ENCODE measurements at regions not wholly inside any gene's neighbourhood (a gene's known extent, or its start where the extent isn't known, plus 50 kb on each side); places are given as distances from the start of the nearest gene placed in this dataset.

DNA sequence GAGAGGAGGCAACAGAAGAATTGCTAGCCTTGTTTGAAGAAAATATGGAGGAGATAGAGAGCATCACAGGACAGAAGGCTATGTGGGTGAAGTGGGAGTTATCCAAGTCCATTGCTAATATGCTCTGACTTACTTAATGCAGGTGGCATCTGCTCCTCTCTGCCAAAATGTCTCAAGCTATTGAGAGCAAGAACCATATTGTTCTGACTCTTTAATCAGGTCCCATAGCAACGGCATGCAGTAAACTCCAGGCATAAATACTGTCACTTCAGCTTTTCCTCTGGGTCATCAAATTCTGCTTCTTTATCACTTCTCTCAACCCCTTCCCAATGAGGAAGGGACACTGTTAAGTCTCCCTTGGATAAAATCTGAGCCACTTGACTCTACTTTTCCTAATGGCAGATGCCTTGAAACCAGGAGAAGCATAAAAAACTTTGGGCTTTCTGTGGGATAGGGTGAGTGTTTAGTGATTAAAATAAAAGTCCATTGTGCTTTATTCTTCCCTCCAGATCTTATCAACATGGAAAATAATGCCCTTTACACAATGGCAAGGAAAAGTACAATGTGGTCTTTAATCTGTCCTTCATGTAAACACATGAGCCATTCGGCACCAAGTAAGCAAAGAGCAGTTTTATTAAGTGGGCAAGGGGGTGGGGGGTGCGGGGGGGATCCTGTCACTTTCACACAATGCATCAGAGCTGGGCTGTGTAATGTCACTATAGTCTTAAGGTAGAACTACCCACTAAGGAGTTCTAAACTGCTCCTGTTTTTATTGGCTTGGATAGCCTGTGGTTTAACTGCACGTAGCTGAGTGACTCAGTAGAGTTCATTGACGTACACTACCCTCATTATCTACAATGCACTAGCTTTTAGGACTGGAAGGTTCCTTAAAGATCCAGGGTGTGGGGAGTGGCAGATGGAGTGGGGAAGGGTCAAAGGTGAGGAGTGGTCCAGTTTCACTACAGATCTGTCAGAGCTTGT is 71.0 kb upstream of the TARS1 start:
- Histone ChIP-seq H3K4me3 (ENCODE audit: low read length in 2 of 2) (no peak overlapping the region), H3K27me3 (ENCODE audit: control insufficient read depth in 1 of 2, insufficient read depth in 2 of 2, low read length in 1 of 2) (no peaks in the 10 kb centered on the region), H3K4me1 (ENCODE audit: control insufficient read depth in 1 of 2, insufficient read depth in 2 of 2, low read length in 2 of 2) (no peaks in the 10 kb centered on the region), H3K36me3 (ENCODE audit: control insufficient read depth in 1 of 2, insufficient read depth in 2 of 2, low read length in 1 of 2) (no peaks in the 10 kb centered on the region), H3K27ac (ENCODE audit: low read depth in 1 of 2, low read length in 2 of 2) (no peak overlapping the region), H3K9me3 (ENCODE audit: control insufficient read depth, low read length) (no peaks in the 10 kb centered on the region)
- intact Hi-C loops (cut with DNase I), result loop anchor here in 1 of 2 donors (5.0 kb wide), 1 partner anchor 38 kb away; no protein-coding TSS in a partner anchor
- peak; percentile 83 for ATAC-seq (ENCODE audit: low FRiP score)
- DNase-seq, result no peak
- 19 to 25% methylated on average over 5 of the region's 5 CpGs for WGBS, 2 donors

GRCh38 chr5:33370466-33370859 is 70.3 kb upstream of the TARS1 start:
- Histone ChIP-seq H3K27me3 (ENCODE audit: control insufficient read depth in 1 of 2, insufficient read depth in 2 of 2, low read length in 1 of 2) (no peaks in the 10 kb centered on the region), H3K36me3 (ENCODE audit: control insufficient read depth in 1 of 2, insufficient read depth in 2 of 2, low read length in 1 of 2) (no peaks in the 10 kb centered on the region), H3K4me1 (ENCODE audit: control insufficient read depth in 1 of 2, insufficient read depth in 2 of 2, low read length in 2 of 2) (no peaks in the 10 kb centered on the region), H3K4me3 (ENCODE audit: low read length in 2 of 2) (no peak overlapping the region), H3K27ac (ENCODE audit: low read depth in 1 of 2, low read length in 2 of 2) (no peak overlapping the region), H3K9me3 (ENCODE audit: control insufficient read depth, low read length) (no peaks in the 10 kb centered on the region)
- ATAC-seq (ENCODE audit: low FRiP score), result no peak
- DNase-seq, result no peak
- WGBS, 2 donors, result 82 to 89% methylated on average over 2 of the region's 2 CpGs
- intact Hi-C loops (cut with DNase I), result loop anchor here in 1 of 2 donors (5.0 kb wide), 1 partner anchor 37 kb away; no protein-coding TSS in a partner anchor

DNA sequence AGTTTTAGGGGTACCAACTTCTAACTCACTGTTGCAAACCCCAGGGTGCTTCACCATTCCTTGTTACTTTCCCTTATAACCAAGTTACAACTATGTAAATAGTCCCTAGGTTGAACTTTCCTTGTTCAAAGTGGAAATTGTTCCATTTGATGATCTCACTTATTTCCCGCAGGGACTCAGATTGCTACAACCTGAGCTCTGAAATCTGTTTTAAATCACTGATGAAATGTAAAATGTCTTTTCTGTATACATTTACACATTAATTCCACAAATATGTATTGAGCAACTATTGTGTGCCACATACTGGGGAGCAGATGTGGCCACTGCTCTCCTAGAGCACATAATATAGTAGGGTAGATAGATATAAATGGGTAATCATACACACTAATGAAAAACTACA is 69.1 kb upstream of the TARS1 start:
- Histone ChIP-seq H3K27me3 (ENCODE audit: control insufficient read depth in 1 of 2, insufficient read depth in 2 of 2, low read length in 1 of 2) (no peaks in the 10 kb centered on the region), H3K36me3 (ENCODE audit: control insufficient read depth in 1 of 2, insufficient read depth in 2 of 2, low read length in 1 of 2) (no peaks in the 10 kb centered on the region), H3K27ac (ENCODE audit: low read depth in 1 of 2, low read length in 2 of 2) (no peak overlapping the region), H3K4me1 (ENCODE audit: control insufficient read depth in 1 of 2, insufficient read depth in 2 of 2, low read length in 2 of 2) (no peaks in the 10 kb centered on the region), H3K9me3 (ENCODE audit: control insufficient read depth, low read length) (no peaks in the 10 kb centered on the region), H3K4me3 (ENCODE audit: low read length in 2 of 2) (no peak overlapping the region)
- ATAC-seq (ENCODE audit: low FRiP score) (no peak), DNase-seq (no peak)
- intact Hi-C loops (cut with DNase I), result loop anchor here in 1 of 2 donors (5.0 kb wide), 1 partner anchor 36 kb away; no protein-coding TSS in a partner anchor
- 97% methylated on average over 1 of the region's 1 CpG for WGBS, 2 donors

GRCh38 chr5:33372721-33373472 is 67.9 kb upstream of the TARS1 start:
- intact Hi-C loops (cut with DNase I), result loop anchor here in 1 of 2 donors (5.0 kb wide), 1 partner anchor 34 kb away; no protein-coding TSS in a partner anchor
- DNase-seq, result no peak
- WGBS, 2 donors, result 90 to 95% methylated on average over 6 of the region's 6 CpGs
- no peaks in the 10 kb centered on the region for H3K36me3 ChIP-seq (ENCODE audit: control insufficient read depth in 1 of 2, insufficient read depth in 2 of 2, low read length in 1 of 2)
- no peak overlapping the region for H3K4me3 ChIP-seq (ENCODE audit: low read length in 2 of 2)
- H3K27ac ChIP-seq (ENCODE audit: low read depth in 1 of 2, low read length in 2 of 2), result no peak overlapping the region
- no peaks in the 10 kb centered on the region for H3K4me1 ChIP-seq (ENCODE audit: control insufficient read depth in 1 of 2, insufficient read depth in 2 of 2, low read length in 2 of 2)
- H3K27me3 ChIP-seq (ENCODE audit: control insufficient read depth in 1 of 2, insufficient read depth in 2 of 2, low read length in 1 of 2), result no peaks in the 10 kb centered on the region
- H3K9me3 ChIP-seq (ENCODE audit: control insufficient read depth, low read length), result no peaks in the 10 kb centered on the region
- ATAC-seq (ENCODE audit: low FRiP score), result no peak

DNA sequence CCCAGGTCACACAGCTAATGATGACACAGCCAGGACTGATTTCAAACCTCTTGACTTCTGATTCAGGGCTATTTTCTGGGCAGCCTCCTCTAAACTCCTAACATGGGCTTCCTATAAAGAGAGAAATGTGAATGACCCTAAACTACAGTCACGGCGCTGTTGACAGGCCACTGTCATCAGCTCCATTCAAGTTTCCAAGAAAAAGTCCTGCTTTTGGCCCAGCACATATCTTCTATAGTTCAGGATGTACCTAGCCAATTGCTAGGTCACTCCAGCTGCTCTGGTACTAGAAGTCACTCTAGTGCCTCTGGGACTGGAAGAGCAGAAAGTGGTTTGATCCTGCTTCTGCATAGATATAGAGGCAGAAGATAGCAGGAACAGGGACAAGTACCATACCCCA is 64.9 kb upstream of the TARS1 start:
- no peaks in the 10 kb centered on the region for H3K4me1 ChIP-seq (ENCODE audit: control insufficient read depth in 1 of 2, insufficient read depth in 2 of 2, low read length in 2 of 2)
- H3K9me3 ChIP-seq (ENCODE audit: control insufficient read depth, low read length), result no peaks in the 10 kb centered on the region
- H3K27me3 ChIP-seq (ENCODE audit: control insufficient read depth in 1 of 2, insufficient read depth in 2 of 2, low read length in 1 of 2), result no peaks in the 10 kb centered on the region
- no peak overlapping the region for H3K4me3 ChIP-seq (ENCODE audit: low read length in 2 of 2)
- H3K36me3 ChIP-seq (ENCODE audit: control insufficient read depth in 1 of 2, insufficient read depth in 2 of 2, low read length in 1 of 2), result no peaks in the 10 kb centered on the region
- intact Hi-C loops (cut with DNase I), result no loop called here
- 91% methylated on average over 2 of the region's 2 CpGs for WGBS, 2 donors
- ATAC-seq (ENCODE audit: low FRiP score) (no peak), DNase-seq (no peak)
- H3K27ac ChIP-seq (ENCODE audit: low read depth in 1 of 2, low read length in 2 of 2), result no peak overlapping the region

GRCh38 chr5:33379757-33380156 is 61.0 kb upstream of the TARS1 start:
- intact Hi-C loops (cut with DNase I), result no loop called here
- no peak for ATAC-seq (ENCODE audit: low FRiP score)
- 70 to 73% methylated on average over 10 of the region's 10 CpGs for WGBS, 2 donors

DNA sequence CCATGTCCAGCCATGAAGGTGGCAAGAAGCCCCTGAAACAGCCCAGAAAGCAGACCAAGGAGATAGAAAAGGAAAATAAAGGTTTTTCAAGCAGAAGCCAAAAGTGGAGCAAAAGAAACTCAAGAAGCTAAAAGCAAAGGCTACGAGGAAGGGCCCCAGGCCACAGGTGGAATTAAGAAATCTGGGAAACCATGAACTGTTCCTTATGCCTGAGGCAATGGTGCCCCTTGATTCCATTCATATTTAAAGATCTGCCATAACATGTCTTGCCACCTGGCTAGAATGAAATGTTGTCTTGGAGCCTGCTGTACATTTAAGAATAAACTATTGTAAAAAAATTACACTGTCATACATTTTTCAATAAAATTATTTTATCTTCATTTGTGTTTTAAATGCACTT is 59.5 kb upstream of the TARS1 start:
- intact Hi-C loops (cut with DNase I), result no loop called here
- no peaks in the 10 kb centered on the region for H3K36me3 ChIP-seq (ENCODE audit: control insufficient read depth in 1 of 2, insufficient read depth in 2 of 2, low read length in 1 of 2)
- H3K27ac ChIP-seq (ENCODE audit: low read depth in 1 of 2, low read length in 2 of 2), result no peak overlapping the region
- ATAC-seq (ENCODE audit: low FRiP score), result no peak
- no peaks in the 10 kb centered on the region for H3K4me1 ChIP-seq (ENCODE audit: control insufficient read depth in 1 of 2, insufficient read depth in 2 of 2, low read length in 2 of 2)
- no peak overlapping the region for H3K4me3 ChIP-seq (ENCODE audit: low read length in 2 of 2)
- DNase-seq, result no peak
- H3K9me3 ChIP-seq (ENCODE audit: control insufficient read depth, low read length), result peaks cover 6% of the 10 kb centered on the region
- WGBS, 2 donors, result 83 to 91% methylated on average over 1 of the region's 1 CpG
- no peaks in the 10 kb centered on the region for H3K27me3 ChIP-seq (ENCODE audit: control insufficient read depth in 1 of 2, insufficient read depth in 2 of 2, low read length in 1 of 2)

More at GRCh38 chr5:33379757-33380156, 61.0 kb upstream of the TARS1 start:
- Histone ChIP-seq H3K36me3 (ENCODE audit: control insufficient read depth in 1 of 2, insufficient read depth in 2 of 2, low read length in 1 of 2) (no peaks in the 10 kb centered on the region), H3K27ac (ENCODE audit: low read depth in 1 of 2, low read length in 2 of 2) (no peak overlapping the region), H3K4me3 (ENCODE audit: low read length in 2 of 2) (no peak overlapping the region), H3K27me3 (ENCODE audit: control insufficient read depth in 1 of 2, insufficient read depth in 2 of 2, low read length in 1 of 2) (no peaks in the 10 kb centered on the region), H3K4me1 (ENCODE audit: control insufficient read depth in 1 of 2, insufficient read depth in 2 of 2, low read length in 2 of 2) (no peaks in the 10 kb centered on the region), H3K9me3 (ENCODE audit: control insufficient read depth, low read length) (no peaks in the 10 kb centered on the region)
- peak in 1 of 2 donors; percentile 41 for DNase-seq

Data from aorta (tissue), 5 donors.